NCI-H82 (cell line): ENCODE measurements at regions not wholly inside any gene's neighbourhood (a gene's known extent, or its start where the extent isn't known, plus 50 kb on each side); places are given as distances from the start of the nearest gene placed in this dataset.
"Not testable (repeated sequence)": the region's sequence is repeated elsewhere in the genome, so short reads cannot be mapped to it uniquely, and the experiment has no call there.

Experiments
- DNase-seq: peaks from one replicate; lab custom pipeline; 2025; lab: John Stamatoyannopoulos, UW

DNA sequence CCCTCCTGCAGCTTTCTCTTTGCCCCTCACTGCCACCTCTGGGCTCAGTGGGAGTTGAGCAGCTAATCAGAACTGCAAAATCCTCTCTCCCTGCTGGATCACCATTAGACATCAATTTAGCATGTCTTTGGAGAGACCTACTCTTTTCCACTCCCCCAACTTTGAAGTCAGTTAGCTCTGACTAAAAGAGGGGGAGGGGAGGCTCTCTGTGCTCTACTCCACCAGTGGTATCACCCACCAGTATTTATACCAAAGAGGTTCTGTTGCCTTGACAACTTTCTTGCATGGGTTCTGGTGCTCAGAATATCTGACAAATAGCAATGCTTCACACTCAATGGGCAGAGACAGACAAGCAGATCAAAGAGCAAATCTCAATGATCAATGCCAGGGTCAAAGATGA, 146.2 kb upstream of the ROPN1 start:
- no peak for DNase-seq

DNA sequence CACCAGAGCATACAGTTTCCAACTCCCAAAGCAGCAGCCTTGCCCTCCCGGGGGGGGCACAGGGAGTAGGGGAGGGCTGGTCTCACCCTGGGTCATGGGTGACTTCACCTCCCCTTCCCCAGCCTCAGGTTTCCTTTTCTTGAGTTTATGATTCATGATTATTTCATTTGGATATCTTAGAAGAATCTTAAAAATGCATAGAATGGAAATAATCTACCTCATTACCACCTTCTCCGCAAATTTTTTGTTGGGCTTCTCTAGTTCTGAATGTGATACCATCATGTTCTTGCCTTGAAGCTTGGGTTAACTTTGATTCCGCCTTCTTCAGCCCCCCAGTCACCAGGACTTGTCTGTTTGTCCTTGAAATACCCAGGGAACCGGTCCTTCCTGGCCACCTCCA, 148.8 kb upstream of the ROPN1 start:
- no peak for DNase-seq

DNA sequence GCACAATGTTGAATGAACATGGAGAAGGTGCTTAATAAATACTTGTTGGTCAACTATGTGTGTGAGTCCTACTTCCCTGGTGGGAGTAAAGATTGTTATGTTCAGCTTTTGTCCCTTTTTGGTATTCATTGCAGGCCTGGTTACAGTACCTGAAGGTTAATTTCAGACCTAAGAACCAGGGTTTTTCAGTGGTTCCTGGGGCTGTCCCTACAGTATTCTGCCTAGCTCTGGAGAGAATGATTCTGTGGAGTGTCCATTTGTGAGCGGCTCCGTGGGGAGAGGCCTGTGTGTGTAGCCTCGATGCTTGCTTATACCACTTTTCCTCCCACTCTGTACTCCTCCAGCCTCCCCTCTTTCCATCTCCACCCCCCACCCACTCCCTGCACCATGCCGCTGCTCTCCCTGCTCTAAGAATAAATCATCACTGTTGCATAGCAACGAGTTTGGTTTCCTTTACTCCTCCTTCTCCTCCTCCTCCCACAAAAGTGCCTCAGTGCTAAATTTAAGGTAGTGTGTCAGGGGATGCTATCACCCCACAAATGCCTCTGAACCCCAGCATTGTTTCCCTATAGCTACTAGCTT, 150.6 kb upstream of the ROPN1 start:
- DNase-seq, result no peak

DNA sequence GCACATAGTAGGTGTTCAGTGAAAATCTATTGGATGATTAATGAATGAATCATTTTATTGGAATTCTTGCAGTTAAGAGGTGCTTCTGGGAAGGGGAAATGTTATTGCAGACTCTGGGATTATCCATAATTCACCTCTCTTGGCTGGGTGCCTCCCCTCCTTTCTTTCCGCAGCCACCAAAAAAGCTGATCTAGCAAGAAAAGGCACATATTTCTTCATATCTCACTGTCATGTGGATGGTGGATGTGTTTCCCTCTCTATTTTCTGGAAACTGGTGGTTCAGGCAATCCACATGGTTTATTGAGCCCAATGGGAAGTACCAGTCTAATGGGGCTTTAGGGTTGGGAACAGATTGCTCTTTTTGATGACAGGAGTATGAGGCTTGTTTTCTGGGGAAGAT, 151.1 kb upstream of the ROPN1 start:
- no peak for DNase-seq

GRCh38 chr3:124144035-124144814, 152.3 kb upstream of the ROPN1 start:
- no peak for DNase-seq

DNA sequence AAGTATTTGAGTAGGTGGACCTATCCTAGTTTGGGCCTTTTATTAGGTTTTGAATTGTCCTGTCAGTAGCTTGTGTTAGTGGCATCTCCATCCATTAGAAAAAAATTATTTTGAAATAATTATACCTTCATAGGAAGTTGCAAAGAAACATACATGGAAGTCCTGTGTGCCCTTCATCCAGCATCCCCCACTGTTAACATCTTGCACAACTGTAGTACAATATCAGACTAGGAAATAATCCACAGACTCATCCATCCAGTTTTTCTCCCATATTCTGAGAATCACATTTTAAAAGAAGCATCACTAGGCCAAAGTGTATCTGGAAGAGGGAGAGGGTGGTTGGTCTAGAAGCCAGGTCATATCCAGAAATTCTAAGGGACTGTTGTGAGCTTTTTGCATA, 155.5 kb upstream of the ROPN1 start:
- DNase-seq, result no peak

DNA sequence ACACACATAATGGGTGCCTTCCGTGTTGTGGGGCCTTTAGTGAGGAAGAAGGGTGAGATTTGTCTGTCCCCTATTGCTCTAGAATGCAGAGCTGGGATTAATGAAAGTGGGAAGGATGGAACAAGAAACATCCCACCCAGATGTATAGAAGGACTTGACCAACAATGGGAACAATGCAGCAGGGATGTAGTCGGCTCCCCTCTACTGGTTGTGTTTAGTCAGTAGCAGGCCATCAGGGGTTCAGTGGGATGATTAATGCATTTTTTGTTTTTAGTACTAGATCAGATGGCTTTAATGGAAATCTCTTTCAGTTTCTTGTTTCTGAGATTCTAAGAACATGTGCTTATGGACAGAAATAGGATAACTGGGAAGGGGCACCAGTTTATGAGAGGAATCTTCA, 156.0 kb upstream of the ROPN1 start:
- DNase-seq, result no peak

- DNase-seq, result no peak
These were observed 157.2 kb upstream of the ROPN1 start for GRCh38 chr3:124149081-124149480.

GRCh38 chr3:124149771-124150170, 157.8 kb upstream of the ROPN1 start:
- DNase-seq, result peak; percentile 65

- DNase-seq, result not testable (repeated sequence)
These were observed 161.0 kb upstream of the ROPN1 start for GRCh38 chr3:124152891-124153290.

- DNase-seq, result no peak
These were observed 165.2 kb upstream of the ROPN1 start for GRCh38 chr3:124156866-124157712.

DNA sequence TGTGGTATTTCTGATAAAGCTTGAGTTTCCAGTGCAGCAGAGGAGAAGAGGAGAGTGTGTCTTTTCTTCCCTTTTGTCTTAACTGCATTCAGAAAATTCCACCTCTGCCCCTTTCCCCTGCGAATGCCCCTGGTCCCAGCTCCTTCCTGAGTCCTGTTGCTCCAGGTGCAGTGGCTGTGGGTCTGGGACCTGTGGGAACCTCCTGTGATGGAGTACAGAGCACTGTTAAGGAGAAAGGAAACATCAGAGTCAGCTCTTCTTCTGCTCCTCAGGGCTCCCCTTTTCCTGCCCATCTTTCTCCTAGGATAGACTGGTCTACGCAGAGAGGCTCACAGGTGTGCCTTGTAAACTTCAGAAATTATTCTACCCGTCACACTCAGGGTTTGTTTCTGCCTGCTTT, 165.8 kb upstream of the ROPN1 start:
- no peak for DNase-seq

- DNase-seq, result peak; percentile 25
These were observed 166.4 kb upstream of the ROPN1 start for GRCh38 chr3:124158168-124158881.

DNA sequence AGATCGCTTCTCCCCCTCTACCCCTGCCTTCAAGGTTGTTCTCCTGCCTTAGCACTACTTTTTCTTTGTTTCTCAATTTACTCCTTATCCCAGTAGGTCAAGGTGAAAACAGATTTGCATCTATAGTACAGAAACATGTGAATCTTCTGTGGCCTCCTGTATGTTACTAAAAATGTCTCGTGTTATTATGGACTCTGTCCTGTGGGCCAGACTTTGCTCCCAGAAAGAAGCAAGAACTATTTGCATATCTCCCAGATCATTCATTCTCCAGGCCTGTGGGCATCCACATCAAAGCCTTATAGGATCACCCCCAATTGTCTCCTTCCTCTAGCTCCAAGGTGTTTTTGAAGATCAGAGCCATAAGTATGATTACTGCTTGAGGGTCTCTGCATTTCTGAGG, 169.5 kb upstream of the ROPN1 start:
- no peak for DNase-seq

- no peak for DNase-seq
These were observed 171.8 kb upstream of the ROPN1 start for GRCh38 chr3:124163689-124164088.

DNA sequence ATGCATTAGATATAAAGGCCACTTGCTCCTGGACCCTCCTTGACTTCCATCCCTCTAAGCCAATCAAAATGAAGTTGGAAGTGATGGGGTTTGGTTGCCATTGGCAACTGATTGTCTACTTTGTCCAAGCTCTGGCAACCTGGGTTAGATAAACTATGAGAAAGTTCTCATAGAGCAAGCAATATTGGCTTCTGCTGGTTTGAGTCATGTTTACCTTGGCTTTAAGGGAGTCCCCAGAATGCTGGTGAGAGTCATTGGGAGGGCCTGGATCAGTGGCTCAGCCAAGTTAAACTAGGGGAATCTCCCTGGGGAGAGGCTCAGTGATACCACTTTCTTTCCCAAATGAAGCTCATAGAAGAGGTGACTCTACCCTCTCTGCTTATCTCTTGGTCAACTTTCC, 176.3 kb upstream of the ROPN1 start:
- no peak for DNase-seq

GRCh38 chr3:124172283-124172682, 180.4 kb upstream of the ROPN1 start:
- no peak for DNase-seq

GRCh38 chr3:124172816-124173215, 180.9 kb upstream of the ROPN1 start:
- no peak for DNase-seq

DNA sequence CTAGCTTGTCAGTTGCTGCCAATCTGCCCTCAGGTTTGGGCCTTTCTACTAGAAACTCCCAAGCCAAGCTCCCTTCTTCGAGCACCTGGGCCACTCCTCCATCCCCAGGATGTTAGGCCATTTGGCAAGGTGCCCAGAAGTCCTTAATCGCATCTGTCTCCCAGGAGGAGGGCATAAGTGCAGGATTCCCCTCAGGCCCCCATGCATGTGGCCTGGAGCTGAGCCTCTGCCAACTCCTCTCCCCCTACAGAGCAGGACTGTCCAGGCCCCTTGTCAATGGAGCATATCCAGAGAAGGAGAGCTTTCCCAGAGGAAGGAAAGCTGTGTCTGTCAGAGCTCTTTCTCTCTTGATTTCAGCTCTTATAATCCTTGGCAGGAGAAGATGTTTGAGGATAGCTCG, 182.6 kb upstream of the ROPN1 start:
- peak; percentile 100 for DNase-seq

- peak; percentile 73 for DNase-seq
These were observed 183.3 kb upstream of the ROPN1 start for GRCh38 chr3:124174910-124175874.

DNA sequence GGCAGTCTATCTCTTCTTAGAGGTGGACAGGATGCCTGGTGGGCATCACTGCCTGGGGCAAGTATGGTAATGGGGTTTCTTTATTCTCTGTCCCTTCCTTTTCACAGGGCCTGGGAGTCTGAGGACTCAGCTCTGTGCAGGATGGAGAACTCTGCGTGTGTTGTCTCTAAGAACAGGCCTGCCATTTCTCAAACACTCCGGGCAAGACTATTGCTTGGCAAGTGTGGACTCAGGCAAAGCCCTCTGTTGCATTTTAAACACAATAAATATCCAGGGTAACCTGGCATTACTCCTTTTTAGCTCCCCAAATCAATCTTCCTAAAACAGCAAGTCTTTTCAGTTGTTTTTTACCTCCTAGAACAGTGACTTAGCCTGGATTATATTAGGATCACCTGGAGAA, 185.1 kb upstream of the ROPN1 start:
- no peak for DNase-seq
